ENCODE measurements at regions not wholly inside any gene's neighbourhood (a gene's known extent, or its start where the extent isn't known, plus 50 kb on each side); places are given as distances from the start of the nearest gene placed in this dataset.
"Not testable (repeated sequence)": the region's sequence is repeated elsewhere in the genome, so short reads cannot be mapped to it uniquely, and the experiment has no call there.

GRCh38 chr14:28161040-28161439, 605.5 kb upstream of the FOXG1 start:
- H3K4me3 ChIP-seq (ENCODE audit: low read depth, low read length): no peak overlapping the region
- TF ChIP-seq, protein P1, sequence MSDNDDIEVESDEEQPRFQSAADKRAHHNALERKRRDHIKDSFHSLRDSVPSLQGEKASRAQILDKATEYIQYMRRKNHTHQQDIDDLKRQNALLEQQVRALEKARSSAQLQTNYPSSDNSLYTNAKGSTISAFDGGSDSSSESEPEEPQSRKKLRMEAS (IDR thresholded peaks at IDR 0.05; ENCODE audit: low read depth, low read length): no peak
- TF ChIP-seq MYC (IDR thresholded peaks at IDR 0.05; ENCODE audit: low read depth, low read length): no peak
- TF ChIP-seq POLR2A (IDR thresholded peaks at IDR 0.05; ENCODE audit: extremely low read depth, insufficient read length): no peak
- no peak for TF ChIP-seq CTCF (IDR thresholded peaks at IDR 0.05; ENCODE audit: low read depth, low read length)
- no peak for DNase-seq (ENCODE audit: low read depth)

DNA sequence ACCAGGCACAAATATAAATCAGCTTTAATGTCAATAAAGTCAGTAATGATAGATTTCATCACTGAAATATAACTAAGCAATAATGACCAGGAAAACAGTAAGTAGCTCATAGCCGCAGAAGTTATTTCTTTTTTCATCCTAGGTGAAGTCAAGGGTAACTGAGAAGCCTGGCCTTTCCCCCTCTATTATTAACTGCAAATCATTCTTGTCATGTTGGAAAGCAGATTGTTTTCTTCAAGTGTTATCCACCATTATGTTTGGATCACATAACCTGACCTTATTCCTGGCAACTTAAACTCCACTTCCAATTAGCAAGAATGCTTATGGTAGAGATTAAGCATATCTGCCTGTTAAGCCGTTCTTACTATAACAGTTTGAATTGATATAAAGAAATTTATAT, 603.4 kb upstream of the FOXG1 start:
- DNase-seq (ENCODE audit: low read depth): no peak
- no peak overlapping the region for H3K4me3 ChIP-seq (ENCODE audit: low read depth, low read length)
- TF ChIP-seq MYC (IDR thresholded peaks at IDR 0.05; ENCODE audit: low read depth, low read length): no peak

DNA sequence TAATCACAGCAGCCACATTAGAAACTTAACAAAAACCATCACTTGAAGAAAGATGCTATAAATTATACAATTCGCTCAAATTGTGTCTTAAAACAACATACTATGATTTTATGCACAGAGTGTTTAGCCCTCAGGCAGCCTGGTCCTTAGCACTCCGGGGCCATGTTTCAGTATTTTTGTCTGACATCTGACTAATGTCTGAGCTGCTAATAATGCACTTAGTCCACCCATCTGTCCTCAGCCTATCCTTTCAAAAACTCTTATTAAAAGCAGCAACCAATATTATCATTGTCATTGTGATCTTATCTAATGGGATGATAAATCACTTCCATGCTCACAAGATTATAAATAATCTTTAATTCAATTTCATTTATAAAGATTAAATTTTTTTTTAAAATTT, 602.7 kb upstream of the FOXG1 start:
- TF ChIP-seq, protein P1 (IDR thresholded peaks at IDR 0.05; ENCODE audit: low read depth, low read length): no peak
- TF ChIP-seq CTCF (IDR thresholded peaks at IDR 0.05; ENCODE audit: low read depth, low read length) (no peak), POLR2A (IDR thresholded peaks at IDR 0.05; ENCODE audit: extremely low read depth, insufficient read length) (no peak), MYC (IDR thresholded peaks at IDR 0.05; ENCODE audit: low read depth, low read length) (no peak)
- H3K4me3 ChIP-seq (ENCODE audit: low read depth, low read length): no peak overlapping the region
- DNase-seq (ENCODE audit: low read depth): no peak

GRCh38 chr14:28187902-28188830, 578.4 kb upstream of the FOXG1 start:
- DNase-seq (ENCODE audit: low read depth); H3K4me3 ChIP-seq (ENCODE audit: low read depth, low read length): not testable (repeated sequence)

- no peak for TF ChIP-seq POLR2A (IDR thresholded peaks at IDR 0.05; ENCODE audit: extremely low read depth, insufficient read length)
- no peak for TF ChIP-seq MYC (IDR thresholded peaks at IDR 0.05; ENCODE audit: low read depth, low read length)
- TF ChIP-seq CTCF (IDR thresholded peaks at IDR 0.05; ENCODE audit: low read depth, low read length): no peak
- TF ChIP-seq, protein P1 (IDR thresholded peaks at IDR 0.05; ENCODE audit: low read depth, low read length): no peak
- DNase-seq (ENCODE audit: low read depth): no peak
- no peak overlapping the region for H3K4me3 ChIP-seq (ENCODE audit: low read depth, low read length)
These were observed 569.7 kb upstream of the FOXG1 start for GRCh38 chr14:28196878-28197277.

DNA sequence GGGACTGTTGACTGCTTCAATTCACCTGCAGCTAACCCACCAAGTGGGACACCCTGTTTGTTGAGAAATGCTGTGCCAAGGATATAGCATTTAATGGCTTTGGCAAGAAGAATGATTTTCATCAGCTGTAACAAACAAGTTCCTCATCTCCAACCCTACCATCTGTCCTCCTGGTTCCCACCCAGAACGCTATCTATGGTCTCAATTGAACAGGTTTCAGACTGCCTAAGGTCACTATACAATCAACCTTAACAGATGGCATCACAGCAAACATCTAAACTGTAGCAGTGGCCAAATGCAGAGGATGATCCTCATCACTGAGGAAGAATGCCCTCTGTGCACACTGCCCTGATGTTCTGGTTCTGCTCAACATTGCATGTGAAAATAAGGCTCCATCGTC, 546.2 kb upstream of the FOXG1 start:
- no peak for DNase-seq (ENCODE audit: low read depth)
- no peak overlapping the region for H3K4me3 ChIP-seq (ENCODE audit: low read depth, low read length)
- TF ChIP-seq CTCF (IDR thresholded peaks at IDR 0.05; ENCODE audit: low read depth, low read length) (no peak), POLR2A (IDR thresholded peaks at IDR 0.05; ENCODE audit: extremely low read depth, insufficient read length) (no peak), MYC (IDR thresholded peaks at IDR 0.05; ENCODE audit: low read depth, low read length) (no peak)
- TF ChIP-seq, protein P1 (IDR thresholded peaks at IDR 0.05; ENCODE audit: low read depth, low read length): no peak

DNA sequence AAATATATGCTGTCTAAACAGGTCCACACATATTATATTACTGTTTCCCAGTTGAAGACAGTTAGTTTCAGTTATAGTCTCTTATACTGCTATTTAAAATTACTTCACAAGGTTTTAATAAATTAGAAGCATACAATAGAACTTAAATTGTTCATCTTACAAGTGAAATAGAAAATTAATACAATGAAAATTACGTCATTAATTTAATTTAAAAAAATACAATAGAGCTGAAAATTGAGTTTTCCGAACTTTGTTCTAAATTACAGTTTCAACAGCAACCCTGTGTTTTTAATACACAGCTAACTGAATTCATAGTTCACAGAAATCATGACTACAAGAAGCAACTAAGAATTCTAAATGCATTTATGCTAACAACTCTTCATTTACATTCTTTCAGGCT, 525.7 kb upstream of the FOXG1 start:
- TF ChIP-seq CTCF (IDR thresholded peaks at IDR 0.05; ENCODE audit: low read depth, low read length): no peak
- no peak for TF ChIP-seq POLR2A (IDR thresholded peaks at IDR 0.05; ENCODE audit: extremely low read depth, insufficient read length)
- TF ChIP-seq MYC (IDR thresholded peaks at IDR 0.05; ENCODE audit: low read depth, low read length): no peak
- TF ChIP-seq, protein P1 (IDR thresholded peaks at IDR 0.05; ENCODE audit: low read depth, low read length): no peak
- no peak overlapping the region for H3K4me3 ChIP-seq (ENCODE audit: low read depth, low read length)
- no peak for DNase-seq (ENCODE audit: low read depth)
